GM12892 (cell line): ENCODE measurements at regions not wholly inside any gene's neighbourhood (a gene's known extent, or its start where the extent isn't known, plus 50 kb on each side); places are given as distances from the start of the nearest gene placed in this dataset.

ENCODE experiments used
- POLR2A ChIP-seq: IDR thresholded peaks from 2 replicates; pipeline ENCODE4 v1.6.1; 2011; ENCODE audit warnings: low read depth, low read length, control low read depth
- POLR2AphosphoS5 ChIP-seq: IDR thresholded peaks from 2 replicates; pipeline ENCODE4 v1.6.1; 2011; ENCODE audit warnings: low read depth, low read length, control low read depth
- TAF1 ChIP-seq: IDR thresholded peaks from 2 replicates; pipeline ENCODE4 v1.6.1; 2011; ENCODE audit warnings: low read depth, mild to moderate bottlenecking, control low read depth, low read length, borderline replicate concordance

DNA sequence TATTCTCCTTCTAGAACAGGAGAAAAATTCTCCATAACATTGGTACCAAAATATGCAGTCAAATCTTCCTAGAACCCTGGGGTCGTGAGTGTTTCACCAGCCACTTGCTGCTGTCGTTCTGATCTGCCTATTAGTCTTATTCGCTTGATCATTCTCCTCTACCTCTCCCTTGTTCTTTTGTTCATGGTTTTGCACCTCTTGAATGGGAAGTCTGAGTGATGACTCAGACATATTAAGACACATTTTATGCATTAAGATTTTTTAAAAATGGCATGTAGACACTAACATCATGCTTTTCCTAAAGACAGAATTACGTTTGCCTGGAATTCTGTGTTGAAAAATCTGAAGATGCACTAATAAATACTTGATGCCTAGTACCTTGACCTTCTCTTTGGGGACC is 159.2 kb upstream of the LRIG3 start:
- TF ChIP-seq POLR2AphosphoS5 (no peak), TAF1 (no peak), POLR2A (no peak)
